Vagina (tissue), 2 donors: ENCODE measurements at regions not wholly inside any gene's neighbourhood (a gene's known extent, or its start where the extent isn't known, plus 50 kb on each side); places are given as distances from the start of the nearest gene placed in this dataset.
"Not testable (repeated sequence)": the region's sequence is repeated elsewhere in the genome, so short reads cannot be mapped to it uniquely, and the experiment has no call there.

Experiments used
- POLR2A ChIP-seq, 2 donors: fragments of 450-650 bp; IDR thresholded peaks; one replicate each; pipeline ENCODE4 v1.6.1; 2017; ENCODE audit warnings: antibody characterized with exemption in 2 of 2, mild to moderate bottlenecking in 2 of 2, moderate library complexity in 2 of 2
- POLR2AphosphoS5 ChIP-seq, 2 donors: sonication (generic); formaldehyde crosslinking; IDR thresholded peaks; one replicate each; pipeline ENCODE4 v1.9.0; 2017; ENCODE audit warnings: antibody characterized with exemption in 2 of 2, mild to moderate bottlenecking in 2 of 2, low read depth in 1 of 2; ENCODE audit not compliant: insufficient read depth in 1 of 2
- TF ChIP-seq, protein P1 (sequence below), 3 experiments: fragments of 450-650 bp in 2 of 3; fragments of 200-600 bp in 1 of 3; sonication (generic) in 1 of 3; IDR thresholded peaks; one replicate each; pipeline ENCODE4 v1.5.1; 2017 to 2019; ENCODE audit warnings: antibody characterized with exemption in 3 of 3, mild to moderate bottlenecking in 2 of 3, moderate library complexity in 2 of 3

DNA sequence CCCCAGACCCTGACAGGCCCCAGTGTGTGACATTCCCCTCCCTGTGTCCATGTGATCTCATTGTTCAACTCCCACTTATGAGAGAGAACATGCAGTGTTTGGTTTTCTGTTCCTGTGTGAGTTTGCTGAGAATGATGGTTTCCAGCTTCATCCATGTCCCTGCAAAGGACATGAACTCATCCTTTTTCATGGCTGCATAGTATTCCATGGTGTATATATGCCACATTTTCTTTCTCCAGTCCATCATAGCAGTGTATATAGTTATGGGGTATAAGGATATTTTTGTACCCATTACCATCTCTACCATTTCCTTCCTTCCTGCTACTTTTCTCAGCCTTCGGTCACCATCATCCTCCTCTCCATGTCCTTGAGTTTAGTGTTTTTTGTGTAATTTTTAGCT is 192.5 kb downstream of the SHOX start:
- TF ChIP-seq, protein P1, sequence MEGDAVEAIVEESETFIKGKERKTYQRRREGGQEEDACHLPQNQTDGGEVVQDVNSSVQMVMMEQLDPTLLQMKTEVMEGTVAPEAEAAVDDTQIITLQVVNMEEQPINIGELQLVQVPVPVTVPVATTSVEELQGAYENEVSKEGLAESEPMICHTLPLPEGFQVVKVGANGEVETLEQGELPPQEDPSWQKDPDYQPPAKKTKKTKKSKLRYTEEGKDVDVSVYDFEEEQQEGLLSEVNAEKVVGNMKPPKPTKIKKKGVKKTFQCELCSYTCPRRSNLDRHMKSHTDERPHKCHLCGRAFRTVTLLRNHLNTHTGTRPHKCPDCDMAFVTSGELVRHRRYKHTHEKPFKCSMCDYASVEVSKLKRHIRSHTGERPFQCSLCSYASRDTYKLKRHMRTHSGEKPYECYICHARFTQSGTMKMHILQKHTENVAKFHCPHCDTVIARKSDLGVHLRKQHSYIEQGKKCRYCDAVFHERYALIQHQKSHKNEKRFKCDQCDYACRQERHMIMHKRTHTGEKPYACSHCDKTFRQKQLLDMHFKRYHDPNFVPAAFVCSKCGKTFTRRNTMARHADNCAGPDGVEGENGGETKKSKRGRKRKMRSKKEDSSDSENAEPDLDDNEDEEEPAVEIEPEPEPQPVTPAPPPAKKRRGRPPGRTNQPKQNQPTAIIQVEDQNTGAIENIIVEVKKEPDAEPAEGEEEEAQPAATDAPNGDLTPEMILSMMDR (IDR thresholded peaks at IDR 0.05) = not testable (repeated sequence)
- TF ChIP-seq POLR2AphosphoS5 (IDR thresholded peaks at IDR 0.05; ENCODE audit: insufficient read depth in 1 of 2, low read depth in 1 of 2); POLR2A (IDR thresholded peaks at IDR 0.05): not testable (repeated sequence)
